Tibial nerve (tissue), 4 donors: ENCODE measurements at regions not wholly inside any gene's neighbourhood (a gene's known extent, or its start where the extent isn't known, plus 50 kb on each side); places are given as distances from the start of the nearest gene placed in this dataset.
"Not testable (repeated sequence)": the region's sequence is repeated elsewhere in the genome, so short reads cannot be mapped to it uniquely, and the experiment has no call there.

Experiments
- DNase-seq, 2 donors: peaks; one replicate each; pipeline ENCODE4 v3.0.0-alpha.2; 2019; ENCODE audit warnings: low spot score in 2 of 2
- H3K27ac ChIP-seq, 4 donors: fragments of 200-600 bp; sonication (generic) in 3 of 4; one replicate each; pipeline ENCODE4 v1.5.1; 2017 to 2019; ENCODE audit warnings: mild to moderate bottlenecking in 1 of 4
- H3K27me3 ChIP-seq, 2 donors: fragments of 200-600 bp; sonication (generic) in 1 of 2; one replicate each; pipeline versions ENCODE4 v1.5.1 to v1.6.0; 2017 to 2019
- H3K36me3 ChIP-seq, 3 donors: fragments of 200-600 bp; sonication (generic); one replicate each; pipeline ENCODE4 v1.5.1; 2018 to 2019
- H3K4me1 ChIP-seq, 4 donors: fragments of 200-600 bp; sonication (generic) in 3 of 4; one replicate each; pipeline ENCODE4 v1.5.1; 2017 to 2019
- H3K4me3 ChIP-seq, 4 donors: fragments of 200-600 bp; sonication (generic) in 3 of 4; one replicate each; pipeline ENCODE4 v1.5.1; 2017 to 2019; ENCODE audit warnings: mild to moderate bottlenecking in 1 of 4, moderate library complexity in 1 of 4
- H3K9me3 ChIP-seq, 4 donors: fragments of 200-600 bp; sonication (generic) in 3 of 4; one replicate each; pipeline ENCODE4 v1.5.1; 2017 to 2019
- CTCF ChIP-seq, 5 experiments: fragments of 200-600 bp in 3 of 5; fragments of 450-650 bp in 2 of 5; sonication (generic) in 3 of 5; IDR thresholded peaks; one replicate each; pipeline ENCODE4 v1.5.1; 2016 to 2019; ENCODE audit warnings: antibody characterized with exemption in 5 of 5, mild to moderate bottlenecking in 3 of 5, moderate library complexity in 2 of 5
- EP300 ChIP-seq, 2 donors: sonication (generic); formaldehyde crosslinking; IDR thresholded peaks; one replicate each; pipeline ENCODE4 v1.6.1; 2017; ENCODE audit warnings: antibody characterized with exemption in 2 of 2, mild to moderate bottlenecking in 1 of 2
- POLR2A ChIP-seq, 2 donors: fragments of 450-650 bp; IDR thresholded peaks; one replicate each; pipeline ENCODE4 v1.6.1; 2017; ENCODE audit warnings: antibody characterized with exemption in 2 of 2, mild to moderate bottlenecking in 2 of 2, moderate library complexity in 2 of 2
- whole genome bisulfite sequencing, 2 donors: methylation state at CpG; one replicate each; pipeline ENCODE4 v1.1.5; 2018; 5-methylcytosine and 5-hydroxymethylcytosine counted together

GRCh38 chr5:40441733-40442132, 238.0 kb upstream of the PTGER4 start:
- Histone ChIP-seq H3K4me3 (no peak overlapping the region), H3K27ac (no peak overlapping the region), H3K4me1 (no peaks in the 10 kb centered on the region), H3K36me3 (no peaks in the 10 kb centered on the region), H3K27me3 (no peaks in the 10 kb centered on the region), H3K9me3 (peaks cover 0 to 10% (median 0%) of the 10 kb centered on the region in 4 donors)
- 71 to 77% methylated on average over 4 of the region's 4 CpGs for WGBS, 2 donors
- TF ChIP-seq EP300 (IDR thresholded peaks at IDR 0.05) (no peak), CTCF (IDR thresholded peaks at IDR 0.05) (no peak), POLR2A (IDR thresholded peaks at IDR 0.05) (no peak)
- DNase-seq = no peak

DNA sequence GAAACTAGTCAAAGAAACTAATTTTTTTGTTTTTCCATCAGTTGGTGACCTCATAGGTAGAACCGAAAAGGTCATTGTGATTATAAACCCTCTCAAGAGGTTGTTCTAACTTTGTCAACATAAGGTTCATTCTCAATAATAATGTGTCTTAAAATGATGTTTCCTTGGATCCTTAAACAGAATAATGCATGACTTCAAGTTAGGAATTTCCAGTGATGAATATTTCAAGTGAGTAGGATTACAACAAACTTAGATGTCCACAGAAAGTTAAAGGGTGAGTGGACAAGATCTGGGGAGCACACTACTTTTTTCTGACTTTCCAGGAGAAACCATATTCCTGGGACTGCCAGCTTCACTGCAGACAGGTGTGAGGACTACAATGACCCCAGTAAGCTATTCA, 239.0 kb upstream of the PTGER4 start:
- no peak for TF ChIP-seq CTCF (IDR thresholded peaks at IDR 0.05)
- Histone ChIP-seq H3K27me3 (no peaks in the 10 kb centered on the region), H3K27ac (no peak overlapping the region), H3K9me3 (peaks cover 0 to 10% (median 0%) of the 10 kb centered on the region in 4 donors), H3K36me3 (no peaks in the 10 kb centered on the region), H3K4me3 (no peak overlapping the region), H3K4me1 (no peaks in the 10 kb centered on the region)
- WGBS, 2 donors = 75 to 79% methylated on average over 1 of the region's 1 CpG
- no peak for DNase-seq

DNA sequence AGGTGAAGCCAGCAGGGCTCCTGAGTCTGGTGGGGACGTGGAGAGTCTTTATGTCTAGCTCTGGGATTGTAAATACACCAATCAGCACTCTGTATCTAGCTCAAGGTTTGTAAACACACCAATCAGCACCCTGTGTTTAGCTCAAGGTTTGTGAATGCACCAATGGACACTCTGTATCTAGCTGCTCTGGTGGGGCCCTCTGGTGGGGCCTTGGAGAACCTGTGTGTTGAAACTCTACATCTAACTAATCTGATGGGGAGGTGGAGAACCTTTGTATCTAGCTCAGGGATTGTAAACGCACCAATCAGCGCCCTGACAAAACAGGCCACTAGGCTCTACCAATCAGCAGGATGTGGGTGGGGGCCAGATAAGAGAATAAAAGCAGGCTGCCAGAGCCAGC, 240.6 kb upstream of the PTGER4 start:
- H3K36me3 ChIP-seq, H3K27ac ChIP-seq, H3K27me3 ChIP-seq, H3K9me3 ChIP-seq, H3K4me3 ChIP-seq, DNase-seq, H3K4me1 ChIP-seq: not testable (repeated sequence)
- 63 to 81% methylated on average over 1 to 3 of the region's 3 CpGs for WGBS, 2 donors

DNA sequence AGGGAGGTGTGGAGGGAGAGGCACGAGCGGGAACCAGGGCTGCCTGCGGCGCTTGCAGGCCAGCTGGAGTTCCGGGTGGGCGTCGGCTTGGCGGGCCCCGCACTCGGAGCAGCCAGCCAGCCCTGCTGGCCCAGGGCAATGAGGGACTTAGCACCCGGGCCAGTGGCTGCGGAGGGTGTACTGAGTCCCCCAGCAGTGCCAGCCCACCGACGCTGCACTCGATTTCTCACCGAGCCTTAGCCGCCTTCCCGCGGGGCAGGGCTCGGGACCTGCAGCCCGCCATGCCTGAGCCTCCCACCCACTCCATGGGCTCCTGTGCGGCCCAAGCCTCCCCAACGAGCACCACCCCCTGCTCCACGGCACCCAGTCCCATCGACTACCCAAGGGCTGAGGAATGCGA, 241.1 kb upstream of the PTGER4 start:
- not testable (repeated sequence) for H3K27ac ChIP-seq, H3K4me1 ChIP-seq, H3K4me3 ChIP-seq, H3K9me3 ChIP-seq, H3K36me3 ChIP-seq, H3K27me3 ChIP-seq, DNase-seq
- WGBS, 2 donors = 95 to 99% methylated on average over 14 to 20 of the region's 26 CpGs

DNA sequence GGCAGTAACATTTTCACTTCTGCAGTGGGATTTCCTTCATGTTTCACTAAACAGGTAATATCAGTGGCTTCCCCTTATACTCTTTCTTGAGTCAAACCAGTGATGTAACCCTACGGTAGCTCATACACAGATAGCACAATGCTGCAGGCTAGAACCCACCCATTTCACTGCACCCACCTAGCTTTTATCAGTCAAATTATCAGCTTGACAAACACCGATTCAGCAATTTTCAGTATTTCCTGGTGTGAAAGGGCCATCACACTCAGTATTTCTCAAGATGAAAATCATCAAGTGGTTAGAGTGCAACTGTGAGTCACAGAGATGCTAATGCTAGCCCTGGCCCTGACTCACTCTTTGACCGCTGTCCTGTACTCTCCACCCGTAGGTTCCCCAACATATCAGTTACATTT, 242.3 kb upstream of the PTGER4 start:
- H3K4me1 ChIP-seq = no peaks in the 10 kb centered on the region
- TF ChIP-seq EP300 (IDR thresholded peaks at IDR 0.05) (no peak), POLR2A (IDR thresholded peaks at IDR 0.05) (no peak), CTCF (IDR thresholded peaks at IDR 0.05) (no peak)
- no peaks in the 10 kb centered on the region for H3K9me3 ChIP-seq
- WGBS, 2 donors = 88 to 91% methylated on average over 4 of the region's 4 CpGs
- no peaks in the 10 kb centered on the region for H3K27me3 ChIP-seq
- no peak overlapping the region for H3K27ac ChIP-seq
- DNase-seq = no peak
- H3K36me3 ChIP-seq = no peaks in the 10 kb centered on the region
- H3K4me3 ChIP-seq = no peak overlapping the region

GRCh38 chr5:40436535-40437237, 243.0 kb upstream of the PTGER4 start:
- TF ChIP-seq POLR2A (IDR thresholded peaks at IDR 0.05) (no peak), EP300 (IDR thresholded peaks at IDR 0.05) (no peak), CTCF (IDR thresholded peaks at IDR 0.05) (no peak)
- WGBS, 2 donors = 84 to 88% methylated on average over 9 of the region's 9 CpGs
- Histone ChIP-seq H3K27me3 (no peaks in the 10 kb centered on the region), H3K4me1 (no peaks in the 10 kb centered on the region), H3K36me3 (no peaks in the 10 kb centered on the region), H3K4me3 (no peak overlapping the region), H3K27ac (peak overlapping the region in 1 of 4 donors; percentile 19), H3K9me3 (no peaks in the 10 kb centered on the region)
- DNase-seq = no peak

DNA sequence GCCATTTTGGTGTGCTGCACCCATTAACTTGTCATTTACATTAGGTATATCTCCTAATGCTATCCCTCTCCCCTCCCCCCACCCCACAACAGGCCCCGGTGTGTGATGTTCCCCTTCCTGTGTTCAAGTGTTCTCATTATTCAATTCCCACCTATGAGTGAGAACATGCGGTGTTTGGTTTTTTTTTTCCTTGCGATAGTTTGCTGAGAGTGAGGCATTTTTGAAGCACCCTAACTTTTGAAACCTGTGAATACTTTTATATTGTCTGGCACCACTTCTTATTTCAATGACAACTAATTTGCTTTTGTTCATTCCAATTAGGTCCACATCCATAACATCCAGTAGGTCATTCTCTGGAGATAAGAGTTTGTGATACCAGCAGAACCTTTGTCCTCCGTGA, 244.0 kb upstream of the PTGER4 start:
- H3K9me3 ChIP-seq, DNase-seq, H3K4me3 ChIP-seq, H3K27me3 ChIP-seq, H3K4me1 ChIP-seq, H3K36me3 ChIP-seq: not testable (repeated sequence)
- H3K27ac ChIP-seq = peak overlapping the region in 1 of 4 donors; percentile 19
- WGBS, 2 donors = 86 to 87% methylated on average over 4 of the region's 4 CpGs
